ENCODE measurements at regions not wholly inside any gene's neighbourhood (a gene's known extent, or its start where the extent isn't known, plus 50 kb on each side); places are given as distances from the start of the nearest gene placed in this dataset.
"Not testable (repeated sequence)": the region's sequence is repeated elsewhere in the genome, so short reads cannot be mapped to it uniquely, and the experiment has no call there.

GRCh38 chr11:22567759-22568158 lies 57.9 kb downstream of the FANCF start:
- DNase-seq: no peak

- no peak for DNase-seq
Observed at GRCh38 chr11:22566293-22566692, 59.3 kb downstream of the FANCF start.

DNA sequence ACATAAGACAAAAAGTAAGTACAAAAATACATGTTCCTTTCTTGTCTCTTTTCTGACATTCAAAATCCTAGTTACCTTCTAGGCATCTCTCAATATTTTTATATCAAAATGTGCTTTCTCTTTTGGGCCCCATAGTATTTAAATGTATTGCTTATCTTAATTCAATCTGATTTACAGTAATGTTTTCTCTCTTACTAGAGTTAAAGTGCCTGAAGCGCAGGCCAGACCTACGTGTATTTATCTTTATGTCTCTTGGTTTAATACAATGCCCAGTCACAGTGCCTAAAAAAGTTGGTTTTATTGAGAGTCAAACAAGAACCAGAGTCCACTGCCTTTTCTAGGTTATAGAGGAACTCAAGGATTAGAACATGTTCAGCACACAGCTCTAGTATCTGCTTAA lies 64.3 kb downstream of the FANCF start:
- no peak for DNase-seq

DNA sequence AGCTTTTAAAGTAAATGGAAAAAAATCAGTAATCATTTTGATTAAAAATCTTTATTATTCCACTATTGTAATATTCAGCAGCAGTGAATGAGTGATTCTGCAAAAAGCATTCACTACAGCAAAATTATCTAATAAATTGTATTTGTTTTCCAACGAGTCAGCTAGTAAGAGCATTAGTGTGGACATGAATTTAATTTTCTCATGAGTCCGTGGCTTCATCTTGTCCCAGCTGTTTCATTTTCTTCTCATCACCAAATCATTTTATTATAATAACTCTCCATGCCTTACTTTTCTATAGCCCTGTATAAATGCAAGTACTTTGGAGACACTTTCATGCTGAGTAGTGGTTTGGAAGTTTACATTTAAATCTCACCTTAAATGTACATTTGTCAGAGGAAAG lies 66.2 kb downstream of the FANCF start:
- no peak for DNase-seq

GRCh38 chr11:22558664-22559063 lies 67.0 kb downstream of the FANCF start:
- DNase-seq: no peak

- no peak for DNase-seq
Observed at GRCh38 chr11:22556381-22556780, 69.2 kb downstream of the FANCF start.

- no peak for DNase-seq
Observed at GRCh38 chr11:22555881-22556280, 69.7 kb downstream of the FANCF start.

DNA sequence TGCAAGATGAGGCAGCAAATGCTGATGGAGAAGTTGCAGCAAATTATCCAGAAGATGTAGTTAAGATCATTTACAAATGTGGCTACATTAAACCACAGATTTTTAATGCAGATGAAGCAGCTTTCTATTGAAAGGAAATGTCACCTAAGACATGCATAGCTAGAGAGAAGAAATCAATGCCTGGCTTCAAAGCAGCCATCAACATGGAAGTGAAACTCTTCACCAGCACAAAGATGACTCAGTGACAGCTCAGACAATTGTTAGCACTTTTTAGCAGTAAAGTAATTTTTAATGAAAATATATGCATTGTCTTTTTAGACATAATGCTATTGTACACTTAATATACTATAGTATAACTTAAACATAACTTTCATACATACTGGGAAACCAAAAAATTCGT lies 71.4 kb downstream of the FANCF start:
- DNase-seq: no peak

DNA sequence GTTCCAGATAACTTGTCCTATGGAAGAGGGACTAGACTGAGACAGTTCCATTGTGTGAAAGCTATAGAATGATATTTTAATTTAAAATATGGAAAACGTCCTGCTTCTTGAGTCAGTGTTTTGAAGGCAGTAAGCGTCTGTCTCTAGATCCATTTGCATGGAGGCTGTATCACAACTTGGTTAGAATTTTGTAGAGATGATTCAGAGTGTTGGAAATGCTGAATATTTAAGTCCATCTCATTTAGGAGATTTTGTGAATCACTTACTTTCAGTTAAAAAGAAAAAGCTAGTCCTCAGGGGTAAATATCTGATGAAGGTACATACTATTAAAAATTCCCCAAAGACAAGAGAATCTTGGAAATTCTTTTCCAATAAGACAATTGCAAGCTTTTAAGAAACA lies 72.7 kb downstream of the FANCF start:
- no peak for DNase-seq

DNA sequence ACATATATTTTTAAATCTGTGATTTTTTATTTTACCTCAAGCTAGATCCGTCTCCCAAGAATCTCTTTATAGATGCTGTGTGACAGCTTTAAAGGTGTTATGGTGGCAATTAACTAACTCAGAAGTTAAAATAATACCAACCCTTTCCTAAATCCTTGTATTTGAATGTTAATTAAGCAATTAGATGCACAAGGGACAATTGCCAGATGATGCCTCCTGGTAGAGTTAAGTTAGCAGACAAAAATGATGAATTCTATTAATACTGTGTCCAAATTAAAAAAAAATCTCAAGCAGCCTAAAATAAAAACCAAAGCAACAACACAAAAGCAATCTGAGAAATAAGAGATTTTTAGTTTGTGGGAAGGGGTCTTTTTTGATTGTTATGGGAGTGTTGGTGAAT lies 78.9 kb downstream of the FANCF start:
- DNase-seq: no peak

DNA sequence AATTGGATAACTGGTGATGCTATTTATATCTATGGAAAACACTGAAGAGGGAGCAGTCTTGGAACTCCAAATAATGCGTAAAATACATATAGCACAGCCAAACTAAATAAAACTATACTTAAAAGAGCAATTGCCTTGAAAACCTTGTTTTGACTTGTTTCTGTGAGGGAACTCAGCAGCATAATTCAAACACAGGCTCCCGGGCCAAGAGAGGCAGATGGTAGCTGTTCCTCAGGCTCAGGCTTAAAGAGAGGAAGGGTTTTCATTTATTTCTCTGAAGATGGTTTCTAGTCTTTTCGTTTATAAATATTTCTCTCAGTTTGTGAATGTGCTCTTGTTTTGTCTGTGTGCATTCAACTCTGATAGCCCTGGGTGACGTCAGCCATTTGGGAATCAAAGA lies 82.4 kb downstream of the FANCF start:
- DNase-seq: no peak

DNA sequence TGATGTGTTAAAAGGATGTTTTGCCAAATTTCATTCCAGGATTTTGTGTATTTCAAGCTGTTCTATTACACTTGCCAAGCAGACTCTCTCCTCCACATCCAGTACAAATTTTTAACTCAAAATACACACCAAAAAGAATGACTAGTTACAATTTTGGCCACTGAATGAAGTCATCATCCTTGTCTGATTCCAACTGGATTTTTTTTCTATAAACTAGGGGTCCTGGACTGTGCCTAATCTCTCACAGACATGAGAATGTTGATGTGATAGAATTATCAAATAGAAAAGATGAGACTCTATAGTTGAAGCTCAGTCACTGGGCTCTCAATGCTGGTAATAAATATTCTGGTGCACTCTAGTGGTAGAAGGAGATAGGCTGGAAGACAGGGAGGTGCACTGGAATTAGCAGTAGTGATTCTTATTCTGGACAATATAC lies 85.8 kb downstream of the FANCF start:
- peak; percentile 17 for DNase-seq

DNA sequence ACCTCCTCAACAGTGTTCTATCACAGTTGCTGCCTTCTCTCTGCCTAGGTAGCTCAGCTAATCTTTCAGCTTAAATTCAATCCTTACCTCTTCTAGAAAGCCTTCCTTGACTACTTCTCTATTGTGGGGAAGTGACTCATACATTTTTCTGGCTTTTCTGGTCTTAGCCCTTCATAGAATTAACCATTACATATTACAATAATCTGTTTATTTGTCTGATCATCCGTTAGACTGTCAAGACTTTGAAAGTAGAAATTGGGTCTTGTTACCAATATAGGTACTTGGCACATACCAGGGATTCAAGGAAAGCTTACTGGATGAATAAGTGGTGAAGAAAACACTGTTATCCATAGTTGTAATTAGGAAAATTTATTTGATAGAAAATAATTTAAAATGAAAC lies 89.6 kb downstream of the FANCF start:
- DNase-seq: no peak

GRCh38 chr11:22528612-22529429 lies 96.8 kb downstream of the FANCF start:
- DNase-seq: not testable (repeated sequence)

DNA sequence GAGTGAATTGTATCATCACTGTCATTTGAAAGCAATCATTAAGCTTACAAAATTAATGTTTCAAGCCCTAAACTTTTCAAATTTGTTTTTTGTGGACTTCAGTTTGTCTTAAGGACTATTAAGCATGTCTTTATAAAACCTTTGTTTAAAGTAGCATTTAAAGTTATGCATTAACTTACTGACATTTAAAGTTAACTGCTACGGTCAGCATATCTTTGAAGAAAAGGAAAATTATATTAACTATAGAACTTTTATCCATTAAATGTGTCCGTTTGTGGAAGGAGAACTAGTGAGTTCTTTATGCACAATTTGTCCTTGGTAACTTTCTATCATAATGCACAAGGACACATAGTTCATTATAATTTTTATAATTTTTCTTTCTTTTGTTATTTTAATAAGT lies 103.4 kb downstream of the FANCF start:
- DNase-seq: no peak

DNA sequence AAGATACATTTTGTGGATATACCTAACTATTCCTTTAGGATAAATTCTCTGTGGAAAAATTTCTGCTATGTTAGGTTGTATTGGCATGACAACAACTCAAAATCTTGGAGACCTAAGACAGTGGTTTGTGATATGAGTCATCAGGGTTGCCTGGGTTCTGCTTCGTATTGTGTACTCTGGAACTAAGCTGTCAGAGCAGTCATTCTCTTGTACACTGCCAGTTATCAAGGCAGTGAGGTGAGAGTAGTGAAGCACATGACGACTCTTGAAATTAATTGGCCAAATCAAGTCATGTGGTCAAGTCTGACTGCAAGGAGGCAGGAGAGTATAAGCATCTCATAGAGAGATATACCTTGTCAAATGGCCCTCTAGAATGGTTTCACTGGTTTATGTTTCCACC lies 104.4 kb downstream of the FANCF start:
- DNase-seq: no peak

- no peak for DNase-seq
Observed at GRCh38 chr11:22520521-22520920, 105.1 kb downstream of the FANCF start.

GRCh38 chr11:22518344-22518743 lies 107.3 kb downstream of the FANCF start:
- not testable (repeated sequence) for DNase-seq

- DNase-seq: no peak
Observed at GRCh38 chr11:22516111-22516510, 109.5 kb downstream of the FANCF start.

DNA sequence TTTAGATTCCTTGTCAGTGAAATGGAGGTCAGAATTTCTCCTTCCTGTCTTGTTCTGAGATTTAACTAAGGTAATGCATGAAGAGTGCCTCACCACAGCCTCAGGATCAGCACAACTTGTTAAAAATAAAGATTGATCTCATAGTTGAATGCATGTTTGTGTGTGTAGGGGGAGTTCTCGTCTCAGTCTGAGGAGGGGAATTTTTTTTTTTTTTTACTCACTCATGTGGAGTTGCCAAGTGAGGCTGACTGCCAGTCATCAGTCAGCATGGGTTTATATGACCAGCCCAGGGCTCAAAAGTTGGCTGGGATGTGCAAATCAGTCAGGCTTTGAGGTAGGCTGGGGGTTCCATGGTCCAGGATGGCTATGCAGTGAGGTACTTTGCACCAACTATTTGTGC lies 113.2 kb downstream of the FANCF start:
- no peak for DNase-seq

GRCh38 chr11:22510741-22511140 lies 114.9 kb downstream of the FANCF start:
- DNase-seq: no peak

GRCh38 chr11:22510010-22510409 lies 115.6 kb downstream of the FANCF start:
- DNase-seq: no peak

DNA sequence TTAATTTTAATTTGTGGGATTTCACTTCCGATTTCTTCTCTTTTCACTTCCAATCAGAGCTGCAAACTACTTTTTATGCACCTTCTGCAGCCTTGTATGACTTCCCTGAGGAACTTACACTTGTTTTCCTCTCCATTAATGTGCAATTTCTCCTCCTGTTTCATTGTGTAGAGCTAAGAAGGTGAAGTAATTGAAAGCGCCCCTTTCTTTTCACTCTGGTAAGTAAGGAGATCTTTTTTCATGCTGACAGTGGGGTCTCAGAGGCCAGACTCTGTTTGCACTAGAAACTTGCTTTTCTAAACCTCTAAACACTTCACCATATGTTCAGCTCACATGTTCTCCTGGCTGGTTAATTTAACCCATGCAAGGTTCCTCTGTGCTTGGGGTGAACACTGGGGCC lies 117.0 kb downstream of the FANCF start:
- DNase-seq: no peak

DNA sequence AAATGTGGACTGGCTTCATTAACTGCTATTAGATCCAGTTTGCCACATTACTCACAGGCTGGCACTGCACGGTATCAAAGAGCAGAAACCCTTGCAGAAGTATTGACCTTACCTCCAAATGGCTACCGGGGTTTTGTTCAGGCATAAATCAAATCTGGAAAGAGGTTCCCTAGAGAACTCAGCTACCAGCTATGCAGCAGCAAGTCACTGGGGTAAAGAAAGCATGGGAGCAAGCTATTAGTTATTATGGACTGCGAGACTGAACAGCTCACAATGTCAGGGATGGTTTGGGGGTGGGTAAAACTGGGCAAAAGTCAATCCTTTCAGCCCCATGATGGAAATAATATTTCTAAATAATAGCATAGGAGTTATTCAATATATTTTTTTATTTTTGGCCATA lies 128.1 kb downstream of the FANCF start:
- DNase-seq: no peak

DNA sequence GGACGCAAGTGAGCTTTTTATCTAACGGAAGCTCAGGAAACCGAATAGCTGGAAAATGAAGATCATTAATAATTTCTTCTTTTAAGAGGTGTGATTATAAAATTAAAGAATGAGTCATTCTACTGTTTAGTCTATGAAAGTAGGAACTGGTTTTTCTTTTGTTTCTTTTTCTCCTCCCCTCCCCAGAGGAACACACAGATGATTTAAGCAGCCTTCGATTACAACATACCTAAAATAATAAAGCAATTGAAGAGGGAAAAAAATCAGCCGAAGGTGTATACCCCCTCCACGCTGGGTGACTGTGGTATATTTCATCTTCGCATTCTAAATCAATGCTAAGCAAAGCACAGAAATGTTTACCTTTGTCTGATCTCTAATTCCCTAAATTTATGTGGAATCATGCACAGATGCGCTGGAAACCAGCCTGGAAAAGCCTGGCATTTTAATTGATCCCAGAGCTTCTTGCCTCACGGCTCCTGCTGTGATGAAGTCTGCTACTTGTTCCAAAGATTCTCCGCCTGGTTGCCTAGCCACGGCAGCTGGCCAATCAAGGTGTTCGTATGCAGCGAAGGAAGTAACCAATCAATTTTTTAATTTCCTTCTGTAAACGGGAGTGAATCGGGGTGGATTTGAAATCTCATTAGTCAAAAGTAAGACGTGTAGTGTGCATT lies 133.9 kb downstream of the FANCF start:
- no peak for DNase-seq

Measured in hematopoietic multipotent progenitor cell treated with erythropoietin and hydrocortisone succinate and interleukin-3 and kit ligand, for 4 days (in vitro differentiated cells).